Panc1 (cell line): ENCODE measurements at regions not wholly inside any gene's neighbourhood (a gene's known extent, or its start where the extent isn't known, plus 50 kb on each side); places are given as distances from the start of the nearest gene placed in this dataset.

Source experiments
- ATAC-seq: fragments of 200-7000 bp; cut with Tn5 transposase; 2 replicates; pipeline ENCODE4 v1.9.1; 2020; ENCODE audit warnings: mild to moderate bottlenecking, moderate library complexity
- BruUV-seq: library from RNA; stranded (reverse); fragments of 400-500 nt; replicated peaks from 2 replicates; lab custom pipeline; 2021; lab: Mats Ljungman, UMichigan
- CTCF ChIA-PET: fragments of 300-600 bp; sonication (Branson Sonifier 250); formaldehyde crosslinking; loops from one replicate; lab custom pipeline; 2022; ENCODE audit warnings: antibody characterized with exemption; lab: Charles Lee
- POLR2A ChIA-PET: fragments of 300-600 bp; sonication (Branson Sonifier 250); formaldehyde crosslinking; loops from one replicate; lab custom pipeline; 2022; ENCODE audit warnings: antibody characterized with exemption; lab: Charles Lee
- DNase-seq: peaks from one replicate; pipeline ENCODE4 v3.0.0-alpha.2; 2010; ENCODE audit warnings: low read depth, low spot score
- H3K27ac ChIP-seq: 2 replicates; pipeline ENCODE4 v1.5.1; 2011; ENCODE audit warnings: mild to moderate bottlenecking, low read length, inconsistent platforms
- H3K27me3 ChIP-seq: fragments of 200-500 bp; sonication (Bioruptor generic); 2 replicates; pipeline ENCODE4 v1.6.0; 2014; ENCODE audit warnings: low read length, inconsistent platforms; ENCODE audit not compliant: control insufficient read depth, insufficient read depth
- H3K36me3 ChIP-seq: fragments of 200-500 bp; sonication (Bioruptor generic); 2 replicates; pipeline ENCODE4 v1.5.1; 2014; ENCODE audit warnings: inconsistent platforms, mild to moderate bottlenecking, low read length, moderate library complexity; ENCODE audit not compliant: control insufficient read depth, insufficient read depth
- H3K4me1 ChIP-seq: 2 replicates; pipeline ENCODE4 v1.5.1; 2011; ENCODE audit warnings: inconsistent platforms, mild to moderate bottlenecking, low read length, moderate library complexity; ENCODE audit not compliant: control insufficient read depth, insufficient read depth
- H3K4me3 ChIP-seq, 2 experiments: 2 replicates each; pipeline ENCODE4 v1.5.1; 2011 to 2012; ENCODE audit warnings: low read depth in 2 of 2, low read length in 2 of 2, mild to moderate bottlenecking in 2 of 2, inconsistent platforms in 1 of 2, moderate library complexity in 1 of 2
- H3K9me3 ChIP-seq: fragments of 200-500 bp; sonication (Bioruptor generic); 2 replicates; pipeline ENCODE4 v1.5.1; 2014; ENCODE audit warnings: low read depth, mild to moderate bottlenecking, inconsistent platforms, low read length, moderate library complexity; ENCODE audit not compliant: control insufficient read depth, insufficient read depth
- CTCF ChIP-seq: fragments of 450-650 bp; IDR thresholded peaks from 2 replicates; pipeline ENCODE4 v1.5.1; 2017; ENCODE audit warnings: mild to moderate bottlenecking
- POLR2AphosphoS5 ChIP-seq: IDR thresholded peaks from 2 replicates; pipeline ENCODE4 v1.6.1; 2012; ENCODE audit warnings: mild to moderate bottlenecking, low read depth, low read length, moderate library complexity
- REST ChIP-seq, 2 experiments: IDR thresholded peaks; 2 replicates each; pipeline ENCODE4 v1.6.1; 2011 to 2012; ENCODE audit warnings: low read depth in 2 of 2, control low read depth in 1 of 2, low read length in 1 of 2, mild to moderate bottlenecking in 1 of 2, moderate library complexity in 1 of 2; ENCODE audit not compliant: insufficient read depth in 1 of 2
- SIN3A ChIP-seq: IDR thresholded peaks from 2 replicates; pipeline ENCODE4 v1.6.1; 2012; ENCODE audit warnings: low read depth, mild to moderate bottlenecking, low read length, moderate library complexity, borderline replicate concordance; ENCODE audit not compliant: insufficient read depth
- TCF7L2 ChIP-seq: IDR thresholded peaks from 2 replicates; pipeline ENCODE4 v1.6.1; 2011; ENCODE audit warnings: mild to moderate bottlenecking, low read depth, low read length, inconsistent platforms
- in situ Hi-C: cut with HindIII; loops from 2 replicates; pipeline ENCODE4 v1.10.0; 2016; ENCODE audit warnings: low sequenced_read_pairs, low pct_unique_long_range_greater_than_20kb
- intact Hi-C: fragments of 100-400 bp; cut with micrococcal nuclease; formaldehyde crosslinking; loops from one replicate; pipeline ENCODE4 v1.10.0; 2022; ENCODE audit not compliant: unreplicated experiment

GRCh38 chr1:55542901-55543504, 327.8 kb upstream of the USP24 start:
- no peak for DNase-seq
- Histone ChIP-seq H3K27ac (no peak overlapping the region), H3K36me3 (no peaks in the 10 kb centered on the region), H3K9me3 (no peaks in the 10 kb centered on the region), H3K27me3 (no peaks in the 10 kb centered on the region), H3K4me1 (no peaks in the 10 kb centered on the region), H3K4me3 (no peak overlapping the region)
- TF ChIP-seq TCF7L2 = no peak
- no peak for TF ChIP-seq CTCF
- no peak for TF ChIP-seq REST (IDR thresholded peaks at IDR 0.05; ENCODE audit: insufficient read depth in 1 of 2, low read depth in 2 of 2, low read length in 1 of 2)
- TF ChIP-seq POLR2AphosphoS5 = no peak
- no peak for ATAC-seq
- ChIA-PET CTCF (no interaction called here), POLR2A (no interaction called here)
- BruUV-seq = no TSS peak
- intact Hi-C loops (no loop called here), in situ Hi-C loops (no loop called here)

GRCh38 chr1:55541296-55541695, 326.1 kb upstream of the USP24 start:
- intact Hi-C loops = no loop called here
- POLR2A ChIA-PET = no interaction called here
- ATAC-seq (no peak), DNase-seq (no peak)
- Histone ChIP-seq H3K27me3 (no peaks in the 10 kb centered on the region), H3K36me3 (no peaks in the 10 kb centered on the region), H3K27ac (no peak overlapping the region), H3K4me3 (no peak overlapping the region), H3K4me1 (no peaks in the 10 kb centered on the region), H3K9me3 (no peaks in the 10 kb centered on the region)
- CTCF ChIA-PET = no interaction called here
- BruUV-seq = no TSS peak
- TF ChIP-seq TCF7L2 = no peak
- no peak for TF ChIP-seq SIN3A
- in situ Hi-C loops = no loop called here

- in situ Hi-C loops = no loop called here
- no peak overlapping the region for H3K4me3 ChIP-seq
- H3K9me3 ChIP-seq = no peaks in the 10 kb centered on the region
- H3K27ac ChIP-seq = no peak overlapping the region
- CTCF ChIA-PET = no interaction called here
- no TSS peak for BruUV-seq
- TF ChIP-seq REST (IDR thresholded peaks at IDR 0.05; ENCODE audit: insufficient read depth in 1 of 2, low read depth in 2 of 2, low read length in 1 of 2) (no peak), SIN3A (no peak), TCF7L2 (no peak), POLR2AphosphoS5 (no peak), CTCF (no peak)
- ATAC-seq = no peak
- POLR2A ChIA-PET = no interaction called here
- no peaks in the 10 kb centered on the region for H3K27me3 ChIP-seq
- intact Hi-C loops = no loop called here
- H3K4me1 ChIP-seq = no peaks in the 10 kb centered on the region
- H3K36me3 ChIP-seq = no peaks in the 10 kb centered on the region
- DNase-seq = no peak
Observed at GRCh38 chr1:55539652-55540512, 324.7 kb upstream of the USP24 start.
